IMR-90 (cell line): ENCODE measurements at regions not wholly inside any gene's neighbourhood (a gene's known extent, or its start where the extent isn't known, plus 50 kb on each side); places are given as distances from the start of the nearest gene placed in this dataset.

ENCODE experiments used
- ATAC-seq: fragments of 200-7000 bp; cut with Tn5 transposase; 2 replicates; pipeline ENCODE4 v1.9.1; 2020; ENCODE audit warnings: low read depth, mild to moderate bottlenecking, moderate library complexity
- BruUV-seq: library from RNA; stranded (reverse); fragments of 400-500 nt; replicated peaks from 2 replicates; lab custom pipeline; 2021; lab: Mats Ljungman, UMichigan
- CTCF ChIA-PET: fragments of 300-600 bp; formaldehyde crosslinking; extraction: SDS; loops from one replicate; lab custom pipeline; 2021; ENCODE audit warnings: antibody characterized with exemption; lab: Yijun Ruan, JAX
- POLR2A ChIA-PET: fragments of 300-600 bp; sonication (Branson Sonifier 250); formaldehyde crosslinking; loops from one replicate; lab custom pipeline; 2022; ENCODE audit warnings: antibody characterized with exemption; ENCODE audit not compliant: unreplicated experiment; lab: Charles Lee
- DNase-seq: peaks from one replicate; pipeline ENCODE4 v3.0.0; 2013
- H2AFZ ChIP-seq: replicated peaks from 2 replicates; pipeline ENCODE3; 2013; ENCODE audit warnings: low read length, mild to moderate bottlenecking; ENCODE audit not compliant: poor library complexity
- H2AK5ac ChIP-seq: 2 replicates; pipeline ENCODE4 v1.6.1; 2013; ENCODE audit warnings: low read depth, low read length, inconsistent platforms
- H2AK9ac ChIP-seq: replicated peaks from 2 replicates; pipeline ENCODE3; 2013; ENCODE audit warnings: mild to moderate bottlenecking, low read depth, low read length, moderate library complexity; ENCODE audit not compliant: poor library complexity
- H2BK120ac ChIP-seq: 2 replicates; pipeline ENCODE4 v1.6.1; 2013; ENCODE audit warnings: low read depth, low read length, inconsistent platforms
- H2BK15ac ChIP-seq: 3 replicates; pipeline ENCODE4 v1.6.1; 2013; ENCODE audit warnings: low read depth, low read length, inconsistent platforms
- H2BK20ac ChIP-seq: 2 replicates; pipeline ENCODE4 v1.6.1; 2013; ENCODE audit warnings: low read depth, mild to moderate bottlenecking, inconsistent platforms, low read length, moderate library complexity
- H2BK5ac ChIP-seq: 2 replicates; pipeline ENCODE4 v1.6.1; 2013; ENCODE audit warnings: mild to moderate bottlenecking, low read depth, low read length, inconsistent platforms; ENCODE audit not compliant: poor library complexity, severe bottlenecking
- H3K14ac ChIP-seq: replicated peaks from 2 replicates; pipeline ENCODE4 v1.6.1; 2013; ENCODE audit warnings: low read depth, low read length, inconsistent platforms
- H3K18ac ChIP-seq: 2 replicates; pipeline ENCODE4 v1.6.1; 2013; ENCODE audit warnings: low read depth, low read length, control low read depth
- H3K23ac ChIP-seq: 2 replicates; pipeline ENCODE4 v1.6.1; 2013; ENCODE audit warnings: low read depth, low read length, inconsistent platforms
- H3K27ac ChIP-seq: 2 replicates; pipeline ENCODE4 v1.5.1; 2013; ENCODE audit warnings: mild to moderate bottlenecking, control low read depth, low read length; ENCODE audit not compliant: insufficient read depth
- H3K27me3 ChIP-seq: 2 replicates; pipeline ENCODE4 v1.6.1; 2013; ENCODE audit warnings: low read length; ENCODE audit not compliant: control insufficient read depth, insufficient read depth
- H3K36me3 ChIP-seq: 2 replicates; pipeline ENCODE4 v1.6.1; 2013; ENCODE audit warnings: low read length, mixed read lengths; ENCODE audit not compliant: control insufficient read depth, insufficient read depth
- H3K4ac ChIP-seq: 2 replicates; pipeline ENCODE4 v1.6.1; 2013; ENCODE audit warnings: low read depth, low read length, inconsistent platforms
- H3K4me1 ChIP-seq: 2 replicates; pipeline ENCODE4 v1.6.1; 2013; ENCODE audit warnings: low read length, mixed read lengths; ENCODE audit not compliant: control insufficient read depth, insufficient read depth
- H3K4me2 ChIP-seq: 2 replicates; pipeline ENCODE4 v1.6.1; 2013; ENCODE audit warnings: low read depth, mild to moderate bottlenecking, control low read depth, low read length, moderate library complexity
- H3K4me3 ChIP-seq: 2 replicates; pipeline ENCODE4 v1.5.1; 2013; ENCODE audit warnings: low read depth, mild to moderate bottlenecking, control low read depth, low read length, moderate library complexity; ENCODE audit not compliant: insufficient read depth
- H3K56ac ChIP-seq: 2 replicates; pipeline ENCODE4 v1.6.1; 2013; ENCODE audit warnings: low read length, inconsistent platforms; ENCODE audit not compliant: insufficient read depth; ENCODE audit errors: extremely low read depth
- H3K79me1 ChIP-seq, 2 experiments: 2 replicates each; pipeline ENCODE4 v1.6.1; 2013; ENCODE audit warnings: low read length in 2 of 2, inconsistent platforms in 1 of 2, low read depth in 1 of 2
- H3K9ac ChIP-seq: 2 replicates; pipeline ENCODE4 v1.6.1; 2013; ENCODE audit warnings: low read depth, low read length, control low read depth
- H3K9me1 ChIP-seq: 2 replicates; pipeline ENCODE4 v1.6.1; 2013; ENCODE audit warnings: low read length, inconsistent platforms; ENCODE audit not compliant: insufficient read depth
- H3K9me3 ChIP-seq: 2 replicates; pipeline ENCODE4 v1.6.1; 2013; ENCODE audit warnings: low read length; ENCODE audit not compliant: control insufficient read depth, insufficient read depth
- H4K20me1 ChIP-seq: 2 replicates; pipeline ENCODE4 v1.6.1; 2013; ENCODE audit warnings: low read length, inconsistent platforms; ENCODE audit not compliant: insufficient read depth
- H4K5ac ChIP-seq: 2 replicates; pipeline ENCODE4 v1.6.1; 2013; ENCODE audit warnings: mild to moderate bottlenecking, low read depth, low read length, control low read depth
- H4K8ac ChIP-seq, 2 experiments: 2 replicates each; pipeline ENCODE4 v1.6.1; 2013; ENCODE audit warnings: low read depth in 2 of 2, low read length in 2 of 2, control low read depth in 1 of 2, inconsistent platforms in 1 of 2
- H4K91ac ChIP-seq: 2 replicates; pipeline ENCODE4 v1.6.1; 2013; ENCODE audit warnings: low read depth, low read length, inconsistent platforms; ENCODE audit not compliant: insufficient read depth
- BHLHE40 ChIP-seq: fragments of 150-350 bp; IDR thresholded peaks from 2 replicates; pipeline ENCODE4 v1.6.1; 2016; ENCODE audit warnings: mild to moderate bottlenecking, low read depth, low read length
- CEBPB ChIP-seq: IDR thresholded peaks from 2 replicates; pipeline ENCODE4 v1.6.1; 2012; ENCODE audit warnings: low read depth, low read length, improper control_type of control experiment
- CHD1 ChIP-seq: IDR thresholded peaks from 2 replicates; pipeline ENCODE4 v1.6.1; 2012; ENCODE audit warnings: low read depth, low read length, improper control_type of control experiment
- CTCF ChIP-seq: conservative IDR thresholded peaks from 2 replicates; pipeline ENCODE4 v1.5.1; 2012; ENCODE audit warnings: mild to moderate bottlenecking, low read depth, low read length, improper control_type of control experiment
- ELK1 ChIP-seq: fragments of 150-350 bp; IDR thresholded peaks from 2 replicates; pipeline ENCODE4 v1.6.1; 2016; ENCODE audit warnings: low read depth, mild to moderate bottlenecking, low read length, moderate library complexity, borderline replicate concordance
- FOS ChIP-seq: fragments of 150-350 bp; IDR thresholded peaks from 2 replicates; pipeline ENCODE4 v1.6.1; 2016; ENCODE audit warnings: low read depth, low read length
- MAFK ChIP-seq: IDR thresholded peaks from 2 replicates; pipeline ENCODE4 v1.6.1; 2012; ENCODE audit warnings: low read depth, low read length, improper control_type of control experiment
- MAZ ChIP-seq: IDR thresholded peaks from 2 replicates; pipeline ENCODE4 v1.6.1; 2012; ENCODE audit warnings: low read depth, mild to moderate bottlenecking, low read length, improper control_type of control experiment, moderate library complexity, borderline replicate concordance
- MXI1 ChIP-seq: IDR thresholded peaks from 2 replicates; pipeline ENCODE4 v1.6.1; 2012; ENCODE audit warnings: low read depth, mild to moderate bottlenecking, low read length, moderate library complexity, borderline replicate concordance
- NFE2L2 ChIP-seq: fragments of 150-350 bp; IDR thresholded peaks from 2 replicates; pipeline ENCODE4 v1.6.1; 2016; ENCODE audit warnings: low read depth, mild to moderate bottlenecking, low read length
- POLR2A ChIP-seq: IDR thresholded peaks from 2 replicates; pipeline ENCODE4 v1.6.1; 2012; ENCODE audit warnings: mild to moderate bottlenecking, low read depth, low read length
- RAD21 ChIP-seq: IDR thresholded peaks from 2 replicates; pipeline ENCODE4 v1.6.1; 2012; ENCODE audit warnings: low read length, improper control_type of control experiment
- RCOR1 ChIP-seq: IDR thresholded peaks from 2 replicates; pipeline ENCODE4 v1.6.1; 2012; ENCODE audit warnings: mild to moderate bottlenecking, low read length, improper control_type of control experiment; ENCODE audit not compliant: insufficient replicate concordance
- RFX5 ChIP-seq: IDR thresholded peaks from 2 replicates; pipeline ENCODE4 v1.8.0; 2012; ENCODE audit warnings: low read depth, mild to moderate bottlenecking, low read length, moderate library complexity
- SMC3 ChIP-seq: fragments of 150-350 bp; IDR thresholded peaks from 2 replicates; pipeline ENCODE4 v1.6.1; 2016; ENCODE audit warnings: low read depth, mild to moderate bottlenecking, antibody characterized with exemption, low read length, moderate library complexity
- USF2 ChIP-seq: fragments of 150-350 bp; IDR thresholded peaks from 2 replicates; pipeline ENCODE4 v1.6.1; 2017; ENCODE audit warnings: mild to moderate bottlenecking, antibody characterized with exemption, low read length, low read depth
- WGBS, 2 experiments: methylation state at CpG; one replicate each; pipeline versions ENCODE4 v1.1.5 to v1.1.7; 2013; ENCODE audit warnings: missing lambda C conversion rate in 2 of 2; ENCODE audit not compliant: insufficient read length in 1 of 2; ENCODE audit errors: extremely low coverage in 2 of 2; 5-methylcytosine and 5-hydroxymethylcytosine counted together
- dilution Hi-C: fragments of 300-500 bp; cut with HindIII; formaldehyde crosslinking; loops from one replicate; pipeline ENCODE4 v1.14.3; 2018; ENCODE audit warnings: low sequenced_read_pairs; ENCODE audit not compliant: unreplicated experiment
- in situ Hi-C: fragments of 300-500 bp; cut with MboI; formaldehyde crosslinking; loops from 3 replicates; pipeline ENCODE4 v1.14.3; 2019; ENCODE audit warnings: low sequenced_read_pairs, inconsistent platforms, mixed read lengths
- intact Hi-C: fragments of 100-400 bp; cut with micrococcal nuclease; formaldehyde crosslinking; loops from 2 replicates; pipeline ENCODE4 v1.10.0; 2022

GRCh38 chr5:165723931-165724330, 2218.5 kb downstream of the MAT2B start:
- H3K9me3 ChIP-seq: peaks cover 5% of the 10 kb centered on the region; the same call in 1 of the 2 replicates
- H2BK120ac ChIP-seq: no peak overlapping the region
- no peak overlapping the region for H2AK9ac ChIP-seq
- H3K4me1 ChIP-seq: no peaks in the 10 kb centered on the region
- ChIA-PET CTCF (no interaction called here), POLR2A (no interaction called here)
- no peaks in the 10 kb centered on the region for H4K20me1 ChIP-seq
- no peak overlapping the region for H3K4me3 ChIP-seq
- H2BK15ac ChIP-seq: no peak overlapping the region
- no peaks in the 10 kb centered on the region for H3K36me3 ChIP-seq
- H2BK20ac ChIP-seq: no peak overlapping the region
- dilution Hi-C loops: no loop called here
- no peaks in the 10 kb centered on the region for H3K27me3 ChIP-seq
- no peaks in the 10 kb centered on the region for H3K79me1 ChIP-seq
- no peak overlapping the region for H2BK5ac ChIP-seq
- no peak overlapping the region for H3K18ac ChIP-seq
- WGBS, 2 experiments: no CpG with 5 or more reads among the region's 5 CpGs
- no peak overlapping the region for H2AFZ ChIP-seq
- no peak overlapping the region for H3K9ac ChIP-seq
- H3K56ac ChIP-seq: no peak overlapping the region
- no peak overlapping the region for H3K4me2 ChIP-seq
- no peak overlapping the region for H3K14ac ChIP-seq
- no peaks in the 10 kb centered on the region for H3K9me1 ChIP-seq
- no peak overlapping the region for H4K8ac ChIP-seq
- no peak overlapping the region for H4K91ac ChIP-seq
- intact Hi-C loops: no loop called here
- H3K4ac ChIP-seq: no peak overlapping the region
- no peak overlapping the region for H3K23ac ChIP-seq
- no peak overlapping the region for H4K5ac ChIP-seq
- in situ Hi-C loops: no loop called here
- no peak overlapping the region for H3K27ac ChIP-seq
- H2AK5ac ChIP-seq: no peak overlapping the region
- TF ChIP-seq BHLHE40 (no peak), POLR2A (no peak), ELK1 (no peak), RCOR1 (no peak), SMC3 (no peak), FOS (no peak), MXI1 (no peak), CEBPB (no peak), MAFK (no peak), RAD21 (no peak), CHD1 (no peak), NFE2L2 (no peak), USF2 (no peak), CTCF (no peak), RFX5 (no peak), MAZ (no peak)
- no TSS peak for BruUV-seq
- ATAC-seq (no peak), DNase-seq (no peak)
